HG03460 (cell line): ENCODE measurements at regions not wholly inside any gene's neighbourhood (a gene's known extent, or its start where the extent isn't known, plus 50 kb on each side); places are given as distances from the start of the nearest gene placed in this dataset.

Experiments
- ATAC-seq: cut with Tn5 transposase; IDR thresholded peaks from one replicate; pipeline ENCODE4 v1.9.1; 2021; ENCODE audit not compliant: unreplicated experiment

GRCh38 chr13:26942184-26942583 is 181.6 kb upstream of the GPR12 start:
- no peak for ATAC-seq

- no peak for ATAC-seq
Measured at GRCh38 chr13:26941345-26942174, 181.0 kb upstream of the GPR12 start.

GRCh38 chr13:26934096-26934495 is 173.5 kb upstream of the GPR12 start:
- ATAC-seq, result no peak

- no peak for ATAC-seq
Measured at GRCh38 chr13:26932465-26932864, 171.9 kb upstream of the GPR12 start.

GRCh38 chr13:26929971-26930730 is 169.6 kb upstream of the GPR12 start:
- no peak for ATAC-seq

- no peak for ATAC-seq
Measured at GRCh38 chr13:26927511-26927910, 166.9 kb upstream of the GPR12 start.

- ATAC-seq, result no peak
Measured at GRCh38 chr13:26926371-26926770, 165.8 kb upstream of the GPR12 start.

- ATAC-seq, result no peak
Measured at GRCh38 chr13:26923824-26924605, 163.4 kb upstream of the GPR12 start.

GRCh38 chr13:26921918-26922317 is 161.3 kb upstream of the GPR12 start:
- no peak for ATAC-seq

- ATAC-seq, result no peak
Measured at GRCh38 chr13:26920614-26921355, 160.2 kb upstream of the GPR12 start.

GRCh38 chr13:26919732-26920131 is 159.1 kb upstream of the GPR12 start:
- ATAC-seq, result no peak

GRCh38 chr13:26919311-26919710 is 158.7 kb upstream of the GPR12 start:
- ATAC-seq, result no peak

- no peak for ATAC-seq
Measured at GRCh38 chr13:26914624-26915023, 154.0 kb upstream of the GPR12 start.

- no peak for ATAC-seq
Measured at GRCh38 chr13:26914148-26914547, 153.6 kb upstream of the GPR12 start.

- no peak for ATAC-seq
Measured at GRCh38 chr13:26910754-26911465, 150.3 kb upstream of the GPR12 start.

- ATAC-seq, result no peak
Measured at GRCh38 chr13:26909477-26909876, 148.9 kb upstream of the GPR12 start.

- no peak for ATAC-seq
Measured at GRCh38 chr13:26908126-26908525, 147.5 kb upstream of the GPR12 start.

GRCh38 chr13:26899202-26899601 is 138.6 kb upstream of the GPR12 start:
- ATAC-seq, result no peak

GRCh38 chr13:26897706-26898550 is 137.3 kb upstream of the GPR12 start:
- ATAC-seq, result no peak
